GM21576 (cell line): ENCODE measurements at regions not wholly inside any gene's neighbourhood (a gene's known extent, or its start where the extent isn't known, plus 50 kb on each side); places are given as distances from the start of the nearest gene placed in this dataset.

Experiments used
- ATAC-seq: cut with Tn5 transposase; IDR thresholded peaks from one replicate; pipeline ENCODE4 v1.9.1; 2021; ENCODE audit warnings: mild to moderate bottlenecking, moderate library complexity; ENCODE audit not compliant: unreplicated experiment

- no peak for ATAC-seq
Measured at GRCh38 chr14:65346895-65347294, 65.6 kb upstream of the FUT8 start.

DNA sequence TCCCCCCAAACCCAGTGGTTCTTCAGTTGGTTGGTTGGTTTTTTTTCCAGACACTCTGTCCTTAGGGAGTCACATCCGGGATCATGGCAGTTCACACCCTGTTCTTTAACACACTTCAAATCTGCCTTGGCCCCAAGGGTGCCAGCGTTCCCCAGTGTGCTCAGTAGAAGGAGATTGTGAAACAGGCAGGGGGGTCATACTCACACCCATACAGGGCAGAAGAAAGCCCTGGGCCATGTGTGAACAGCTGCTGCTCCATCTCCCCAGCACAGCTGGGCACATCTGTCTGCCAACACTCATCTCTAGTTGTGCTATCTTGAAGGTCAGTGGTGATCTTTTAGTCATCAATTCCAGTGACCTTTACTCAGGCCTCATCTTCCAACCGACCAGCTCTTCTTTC lies 64.4 kb upstream of the FUT8 start:
- no peak for ATAC-seq

GRCh38 chr14:65349100-65349499 lies 63.4 kb upstream of the FUT8 start:
- no peak for ATAC-seq

DNA sequence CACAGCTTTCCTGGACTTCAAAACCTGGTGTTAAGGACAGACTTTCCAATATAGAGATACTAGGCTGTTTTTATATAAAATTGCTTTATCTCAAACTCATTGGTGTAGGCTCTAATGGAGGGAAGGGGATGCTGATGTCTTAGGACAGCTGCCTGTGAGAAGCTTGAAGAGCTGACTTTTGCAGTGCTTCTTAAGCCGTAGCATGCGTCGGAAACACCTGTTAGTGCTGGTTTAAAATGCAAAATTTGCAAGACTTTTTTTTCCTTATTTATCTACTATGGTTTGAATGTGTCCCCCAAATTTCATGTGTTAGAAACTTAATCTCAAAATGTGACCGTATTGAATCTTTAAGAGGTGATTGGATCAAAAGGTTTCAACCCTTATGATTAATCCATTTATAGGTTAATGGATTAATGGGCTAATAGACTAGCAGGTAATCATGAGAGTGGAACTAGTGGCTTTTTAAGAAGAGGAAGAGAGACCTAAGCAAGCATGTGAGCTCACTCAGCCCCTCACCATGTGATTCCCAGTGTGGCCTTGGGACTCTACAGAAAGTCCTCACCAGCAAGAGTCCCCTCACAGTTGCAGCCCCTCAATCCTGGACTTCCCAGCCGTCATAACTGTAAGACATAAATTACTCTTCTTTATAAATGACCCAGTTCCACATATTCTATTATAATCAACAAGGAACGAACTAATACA lies 60.9 kb upstream of the FUT8 start:
- ATAC-seq, result no peak

DNA sequence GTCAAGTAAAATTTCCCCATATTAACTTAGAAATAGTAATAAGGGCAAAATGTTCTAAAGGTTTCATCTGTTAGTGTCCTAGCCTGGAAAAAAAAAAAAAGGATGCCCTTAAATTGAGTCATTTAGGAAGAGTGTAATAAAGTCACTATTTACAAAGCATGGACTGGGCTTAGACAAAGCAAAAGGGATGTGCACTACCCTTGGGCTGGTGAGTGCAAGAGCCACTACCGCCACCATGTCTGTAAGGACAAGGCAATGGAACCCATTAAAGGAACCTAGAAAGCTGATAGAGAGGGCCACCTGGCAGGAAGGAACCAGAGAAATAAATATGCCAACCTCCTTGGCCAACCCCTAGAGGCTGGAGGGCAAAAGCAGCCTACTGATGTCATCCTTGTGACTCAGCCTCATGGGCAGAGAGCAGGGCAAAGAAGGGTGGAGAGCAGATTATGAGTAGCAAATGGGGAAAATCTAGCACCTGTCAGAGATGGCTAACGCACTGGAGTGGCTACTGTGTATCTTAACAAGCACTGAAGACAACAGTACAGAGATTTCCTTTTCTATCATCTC lies 59.5 kb upstream of the FUT8 start:
- no peak for ATAC-seq

- ATAC-seq, result no peak
Measured at GRCh38 chr14:65354131-65354530, 58.4 kb upstream of the FUT8 start.

- no peak for ATAC-seq
Measured at GRCh38 chr14:65354715-65355114, 57.8 kb upstream of the FUT8 start.

- ATAC-seq, result no peak
Measured at GRCh38 chr14:65356327-65356836, 56.1 kb upstream of the FUT8 start.

DNA sequence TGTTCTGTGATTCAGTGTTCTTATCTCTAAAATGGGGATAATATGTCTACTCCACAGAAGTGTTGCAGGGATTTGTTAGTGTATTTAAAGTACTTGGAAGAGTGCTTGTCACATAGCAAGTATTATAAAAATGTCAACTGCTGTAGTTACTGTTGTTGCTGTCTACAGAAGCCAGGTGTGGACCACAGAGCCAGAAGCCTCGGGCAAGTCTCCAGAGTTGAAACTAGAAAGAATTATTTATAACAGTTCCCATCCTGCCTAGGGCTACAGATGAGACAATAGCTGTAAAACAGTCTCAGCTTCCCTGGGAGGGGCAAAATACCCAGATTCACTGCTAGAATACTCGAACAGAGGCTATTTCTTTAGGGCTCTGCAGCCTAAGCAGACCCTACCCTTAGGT lies 55.4 kb upstream of the FUT8 start:
- no peak for ATAC-seq

DNA sequence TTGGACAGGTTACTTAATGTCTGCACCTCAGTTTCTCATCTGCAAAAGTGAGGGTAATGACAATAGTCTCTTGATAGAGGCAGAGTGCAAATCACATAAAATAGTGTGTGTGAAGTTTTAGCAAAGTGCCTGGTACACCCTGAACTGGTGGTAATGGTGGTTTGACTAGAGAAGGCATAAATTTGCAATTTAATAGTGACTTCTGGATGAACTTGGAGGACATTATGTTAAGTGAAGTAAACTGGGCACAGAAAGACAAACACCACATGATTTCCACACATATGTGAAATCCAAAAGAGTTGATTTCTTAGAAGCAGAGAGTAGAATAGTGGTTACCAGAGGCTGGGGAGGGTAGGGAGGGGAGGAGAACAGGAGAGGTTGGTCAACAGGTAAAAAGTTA lies 54.8 kb upstream of the FUT8 start:
- ATAC-seq, result no peak

DNA sequence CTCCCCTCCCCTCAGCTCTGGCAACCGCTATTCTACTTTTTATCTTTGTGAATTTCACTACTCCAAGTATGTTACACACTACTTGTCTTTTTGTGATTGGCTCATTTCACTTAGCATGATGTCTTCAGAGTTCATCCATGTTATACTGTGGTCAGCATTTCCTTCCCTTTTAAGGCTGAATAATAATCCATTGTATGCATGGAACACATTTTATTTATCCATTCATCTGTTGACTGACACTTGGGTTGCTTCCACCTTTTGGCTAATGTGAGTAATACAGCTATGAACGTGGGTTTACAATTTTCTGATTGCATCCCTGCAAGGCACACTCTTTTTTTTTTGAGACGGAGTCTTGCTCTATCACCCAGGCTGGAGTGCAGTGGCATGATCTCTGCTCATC lies 53.0 kb upstream of the FUT8 start:
- no peak for ATAC-seq

GRCh38 chr14:65360144-65360784 lies 52.3 kb upstream of the FUT8 start:
- no peak for ATAC-seq

- ATAC-seq, result no peak
Measured at GRCh38 chr14:65361920-65362319, 50.6 kb upstream of the FUT8 start.
